Cardiac fibroblast (primary cell): ENCODE measurements at regions not wholly inside any gene's neighbourhood (a gene's known extent, or its start where the extent isn't known, plus 50 kb on each side); places are given as distances from the start of the nearest gene placed in this dataset.
"Not testable (repeated sequence)": the region's sequence is repeated elsewhere in the genome, so short reads cannot be mapped to it uniquely, and the experiment has no call there.

ENCODE experiments used
- DNase-seq, 2 donors: peaks; one replicate each; pipeline versions ENCODE4 v3.0.0 to v3.0.0-alpha.2; 2010; ENCODE audit warnings: low read depth in 2 of 2
- H3K4me3 ChIP-seq, 2 donors: replicated peaks in 1 of 2; 1 replicate in 1 of 2; 2 replicates in 1 of 2; pipeline ENCODE4 v1.5.1; 2011; ENCODE audit warnings: low read depth in 2 of 2, low read length in 2 of 2, mild to moderate bottlenecking in 2 of 2, moderate library complexity in 1 of 2
- CTCF ChIP-seq: IDR thresholded peaks from one replicate; pipeline ENCODE4 v1.5.1; 2011; ENCODE audit warnings: low read depth, mild to moderate bottlenecking, low read length, inconsistent platforms

GRCh38 chr4:150009533-150009932 is 68.7 kb upstream of the DCLK2 start:
- no peak overlapping the region for H3K4me3 ChIP-seq
- DNase-seq, result peak in 1 of 2 donors; percentile 18
- no peak for TF ChIP-seq CTCF

GRCh38 chr4:150010525-150011126 is 67.6 kb upstream of the DCLK2 start:
- TF ChIP-seq CTCF, result peak; percentile 48
- H3K4me3 ChIP-seq, result no peak overlapping the region
- peak; percentile 81 to 84 for DNase-seq

- H3K4me3 ChIP-seq, result no peak overlapping the region
- DNase-seq, result no peak
- no peak for TF ChIP-seq CTCF
Observed at GRCh38 chr4:150012851-150013360, 65.3 kb upstream of the DCLK2 start.

- DNase-seq, H3K4me3 ChIP-seq: not testable (repeated sequence)
Observed at GRCh38 chr4:150015910-150016309, 62.3 kb upstream of the DCLK2 start.

- not testable (repeated sequence) for DNase-seq, H3K4me3 ChIP-seq
Observed at GRCh38 chr4:150016621-150017020, 61.6 kb upstream of the DCLK2 start.

GRCh38 chr4:150018257-150018656 is 60.0 kb upstream of the DCLK2 start:
- TF ChIP-seq CTCF, result no peak
- no peak for DNase-seq
- no peak overlapping the region for H3K4me3 ChIP-seq

GRCh38 chr4:150021483-150021882 is 56.8 kb upstream of the DCLK2 start:
- DNase-seq, result no peak
- TF ChIP-seq CTCF, result no peak
- H3K4me3 ChIP-seq, result no peak overlapping the region

- H3K4me3 ChIP-seq, result no peak overlapping the region
- TF ChIP-seq CTCF, result no peak
- no peak for DNase-seq
Observed at GRCh38 chr4:150023489-150023888, 54.8 kb upstream of the DCLK2 start.

- H3K4me3 ChIP-seq, DNase-seq: not testable (repeated sequence)
Observed at GRCh38 chr4:150026987-150027386, 51.3 kb upstream of the DCLK2 start.
